GM12878 (cell line): ENCODE measurements at regions not wholly inside any gene's neighbourhood (a gene's known extent, or its start where the extent isn't known, plus 50 kb on each side); places are given as distances from the start of the nearest gene placed in this dataset.

Source experiments
- CBX5 ChIP-seq: sonication (generic); IDR thresholded peaks from 2 replicates; pipeline ENCODE4 v1.6.1; 2016; ENCODE audit warnings: low read depth, moderate library complexity, mild to moderate bottlenecking, inconsistent platforms
- CHD2 ChIP-seq: IDR thresholded peaks from 2 replicates; pipeline ENCODE4 v1.6.1; 2011; ENCODE audit warnings: low read depth, low read length, improper control_type of control experiment, borderline replicate concordance
- CREB1 ChIP-seq: IDR thresholded peaks from 2 replicates; pipeline ENCODE4 v1.6.1; 2012; ENCODE audit warnings: low read depth, mild to moderate bottlenecking, inconsistent platforms
- EGR1 ChIP-seq, 2 experiments: IDR thresholded peaks; 1 replicate in 1 of 2; 2 replicates in 1 of 2; pipeline ENCODE4 v1.6.1; 2011 to 2012; ENCODE audit warnings: low read depth in 2 of 2, low read length in 2 of 2, borderline replicate concordance in 1 of 2, mild to moderate bottlenecking in 1 of 2, moderate library complexity in 1 of 2
- EP300 ChIP-seq, 2 experiments: fragments of 150-350 bp in 1 of 2; IDR thresholded peaks; 2 replicates each; pipeline ENCODE4 v1.6.1; 2011 to 2012; ENCODE audit warnings: low read depth in 2 of 2, low read length in 2 of 2, borderline replicate concordance in 1 of 2, improper control_type of control experiment in 1 of 2, inconsistent platforms in 1 of 2; ENCODE audit not compliant: control insufficient read depth in 1 of 2
- HDAC2 ChIP-seq: fragments of 200-600 bp; sonication (generic); IDR thresholded peaks from 2 replicates; pipeline ENCODE4 v1.6.1; 2017
- NR2F1 ChIP-seq: fragments of 450-650 bp; conservative IDR thresholded peaks from 2 replicates; pipeline ENCODE4 v1.6.1; 2017; ENCODE audit warnings: mild to moderate bottlenecking
- POLR2A ChIP-seq: IDR thresholded peaks from 2 replicates; pipeline ENCODE4 v1.6.1; 2011; ENCODE audit warnings: low read depth, mild to moderate bottlenecking, low read length
- POLR2AphosphoS5 ChIP-seq: IDR thresholded peaks from 2 replicates; pipeline ENCODE4 v1.6.1; 2011; ENCODE audit warnings: mild to moderate bottlenecking, low read length, inconsistent platforms
- RCOR1 ChIP-seq: conservative IDR thresholded peaks from 2 replicates; pipeline ENCODE4 v1.6.1; 2012; ENCODE audit warnings: low read depth, low read length, improper control_type of control experiment
- TF ChIP-seq, protein P1 (sequence below), 3 experiments: IDR thresholded peaks in 2 of 3; conservative IDR thresholded peaks in 1 of 3; 2 replicates each; pipeline ENCODE4 v1.5.1; 2011; ENCODE audit warnings: low read depth in 3 of 3, low read length in 3 of 3, mild to moderate bottlenecking in 3 of 3, control low read depth in 2 of 3, moderate library complexity in 2 of 3, inconsistent platforms in 1 of 3, mixed read lengths in 1 of 3; ENCODE audit not compliant: control insufficient read depth in 2 of 3, insufficient read depth in 1 of 3; ENCODE audit errors: extremely low read depth in 1 of 3
- TF ChIP-seq, protein P2 (sequence below): IDR thresholded peaks from 2 replicates; pipeline ENCODE4 v1.6.1; 2012; ENCODE audit warnings: mild to moderate bottlenecking, low read depth, low read length
- TF ChIP-seq, protein P3 (sequence below): IDR thresholded peaks from 2 replicates; pipeline ENCODE4 v1.6.1; 2012; ENCODE audit warnings: low read length, inconsistent platforms

DNA sequence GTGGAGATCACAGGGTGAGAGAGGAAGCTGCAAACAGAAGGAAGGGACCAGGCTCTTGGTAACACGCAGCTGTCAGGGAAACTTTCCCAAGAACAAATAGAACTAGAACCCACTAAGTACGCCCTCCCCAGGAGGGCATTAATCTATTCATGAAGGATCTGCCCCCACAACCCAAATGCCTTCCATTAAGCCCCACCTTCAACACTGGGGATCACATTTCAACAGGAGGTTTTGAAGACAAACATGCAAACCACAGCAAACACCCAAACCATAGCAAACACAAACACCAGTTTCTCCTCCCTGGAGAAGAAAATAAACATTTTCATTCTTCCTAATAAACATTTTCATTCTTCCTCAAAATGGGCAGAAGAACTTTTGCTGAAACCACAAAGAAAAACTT lies 329.6 kb downstream of the EFNB2 start:
- TF ChIP-seq POLR2A, result no peak
- TF ChIP-seq, protein P1, sequence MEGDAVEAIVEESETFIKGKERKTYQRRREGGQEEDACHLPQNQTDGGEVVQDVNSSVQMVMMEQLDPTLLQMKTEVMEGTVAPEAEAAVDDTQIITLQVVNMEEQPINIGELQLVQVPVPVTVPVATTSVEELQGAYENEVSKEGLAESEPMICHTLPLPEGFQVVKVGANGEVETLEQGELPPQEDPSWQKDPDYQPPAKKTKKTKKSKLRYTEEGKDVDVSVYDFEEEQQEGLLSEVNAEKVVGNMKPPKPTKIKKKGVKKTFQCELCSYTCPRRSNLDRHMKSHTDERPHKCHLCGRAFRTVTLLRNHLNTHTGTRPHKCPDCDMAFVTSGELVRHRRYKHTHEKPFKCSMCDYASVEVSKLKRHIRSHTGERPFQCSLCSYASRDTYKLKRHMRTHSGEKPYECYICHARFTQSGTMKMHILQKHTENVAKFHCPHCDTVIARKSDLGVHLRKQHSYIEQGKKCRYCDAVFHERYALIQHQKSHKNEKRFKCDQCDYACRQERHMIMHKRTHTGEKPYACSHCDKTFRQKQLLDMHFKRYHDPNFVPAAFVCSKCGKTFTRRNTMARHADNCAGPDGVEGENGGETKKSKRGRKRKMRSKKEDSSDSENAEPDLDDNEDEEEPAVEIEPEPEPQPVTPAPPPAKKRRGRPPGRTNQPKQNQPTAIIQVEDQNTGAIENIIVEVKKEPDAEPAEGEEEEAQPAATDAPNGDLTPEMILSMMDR (IDR thresholded peaks at IDR 0.05 in 2 of 3, conservative IDR thresholded peaks at IDR 0.05 in 1 of 3; ENCODE audit: control insufficient read depth in 2 of 3, extremely low read depth in 1 of 3, insufficient read depth in 1 of 3, low read depth in 3 of 3, low read length in 3 of 3), result no peak
- no peak for TF ChIP-seq CBX5
- no peak for TF ChIP-seq EP300 (IDR thresholded peaks at IDR 0.05; ENCODE audit: borderline replicate concordance in 1 of 2, control insufficient read depth in 1 of 2, low read depth in 2 of 2, low read length in 2 of 2)
- TF ChIP-seq CHD2, result no peak
- TF ChIP-seq, protein P2, sequence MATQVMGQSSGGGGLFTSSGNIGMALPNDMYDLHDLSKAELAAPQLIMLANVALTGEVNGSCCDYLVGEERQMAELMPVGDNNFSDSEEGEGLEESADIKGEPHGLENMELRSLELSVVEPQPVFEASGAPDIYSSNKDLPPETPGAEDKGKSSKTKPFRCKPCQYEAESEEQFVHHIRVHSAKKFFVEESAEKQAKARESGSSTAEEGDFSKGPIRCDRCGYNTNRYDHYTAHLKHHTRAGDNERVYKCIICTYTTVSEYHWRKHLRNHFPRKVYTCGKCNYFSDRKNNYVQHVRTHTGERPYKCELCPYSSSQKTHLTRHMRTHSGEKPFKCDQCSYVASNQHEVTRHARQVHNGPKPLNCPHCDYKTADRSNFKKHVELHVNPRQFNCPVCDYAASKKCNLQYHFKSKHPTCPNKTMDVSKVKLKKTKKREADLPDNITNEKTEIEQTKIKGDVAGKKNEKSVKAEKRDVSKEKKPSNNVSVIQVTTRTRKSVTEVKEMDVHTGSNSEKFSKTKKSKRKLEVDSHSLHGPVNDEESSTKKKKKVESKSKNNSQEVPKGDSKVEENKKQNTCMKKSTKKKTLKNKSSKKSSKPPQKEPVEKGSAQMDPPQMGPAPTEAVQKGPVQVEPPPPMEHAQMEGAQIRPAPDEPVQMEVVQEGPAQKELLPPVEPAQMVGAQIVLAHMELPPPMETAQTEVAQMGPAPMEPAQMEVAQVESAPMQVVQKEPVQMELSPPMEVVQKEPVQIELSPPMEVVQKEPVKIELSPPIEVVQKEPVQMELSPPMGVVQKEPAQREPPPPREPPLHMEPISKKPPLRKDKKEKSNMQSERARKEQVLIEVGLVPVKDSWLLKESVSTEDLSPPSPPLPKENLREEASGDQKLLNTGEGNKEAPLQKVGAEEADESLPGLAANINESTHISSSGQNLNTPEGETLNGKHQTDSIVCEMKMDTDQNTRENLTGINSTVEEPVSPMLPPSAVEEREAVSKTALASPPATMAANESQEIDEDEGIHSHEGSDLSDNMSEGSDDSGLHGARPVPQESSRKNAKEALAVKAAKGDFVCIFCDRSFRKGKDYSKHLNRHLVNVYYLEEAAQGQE, result no peak
- TF ChIP-seq, protein P3, sequence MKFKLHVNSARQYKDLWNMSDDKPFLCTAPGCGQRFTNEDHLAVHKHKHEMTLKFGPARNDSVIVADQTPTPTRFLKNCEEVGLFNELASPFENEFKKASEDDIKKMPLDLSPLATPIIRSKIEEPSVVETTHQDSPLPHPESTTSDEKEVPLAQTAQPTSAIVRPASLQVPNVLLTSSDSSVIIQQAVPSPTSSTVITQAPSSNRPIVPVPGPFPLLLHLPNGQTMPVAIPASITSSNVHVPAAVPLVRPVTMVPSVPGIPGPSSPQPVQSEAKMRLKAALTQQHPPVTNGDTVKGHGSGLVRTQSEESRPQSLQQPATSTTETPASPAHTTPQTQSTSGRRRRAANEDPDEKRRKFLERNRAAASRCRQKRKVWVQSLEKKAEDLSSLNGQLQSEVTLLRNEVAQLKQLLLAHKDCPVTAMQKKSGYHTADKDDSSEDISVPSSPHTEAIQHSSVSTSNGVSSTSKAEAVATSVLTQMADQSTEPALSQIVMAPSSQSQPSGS, result no peak
- TF ChIP-seq EGR1 (IDR thresholded peaks at IDR 0.05; ENCODE audit: borderline replicate concordance in 1 of 2, low read depth in 2 of 2, low read length in 2 of 2), result no peak
- TF ChIP-seq NR2F1, result no peak
- TF ChIP-seq HDAC2, result no peak
- TF ChIP-seq RCOR1, result no peak
- no peak for TF ChIP-seq POLR2AphosphoS5
- TF ChIP-seq CREB1, result no peak
